Fibroblast of lung (primary cell): ENCODE measurements at regions not wholly inside any gene's neighbourhood (a gene's known extent, or its start where the extent isn't known, plus 50 kb on each side); places are given as distances from the start of the nearest gene placed in this dataset.

Experiments used
- DNase-seq, 2 donors: peaks; one replicate each; pipeline versions ENCODE4 v3.0.0 to v3.0.0-alpha.2; 2010; ENCODE audit warnings: low read depth in 2 of 2
- H2AFZ ChIP-seq: 2 replicates; pipeline ENCODE4 v1.5.1; 2012; ENCODE audit warnings: low read length, control low read depth, inconsistent platforms
- H3K27ac ChIP-seq: 2 replicates; pipeline ENCODE4 v1.5.1; 2011; ENCODE audit warnings: low read length, control low read depth; ENCODE audit not compliant: insufficient read depth
- H3K27me3 ChIP-seq: 2 replicates; pipeline ENCODE4 v1.5.1; 2011; ENCODE audit warnings: mild to moderate bottlenecking, low read length; ENCODE audit not compliant: control insufficient read depth, insufficient read depth
- H3K36me3 ChIP-seq: 2 replicates; pipeline ENCODE4 v1.5.1; 2011; ENCODE audit warnings: low read length; ENCODE audit not compliant: control insufficient read depth, insufficient read depth
- H3K4me1 ChIP-seq: 2 replicates; pipeline ENCODE4 v1.5.1; 2011; ENCODE audit warnings: low read length; ENCODE audit not compliant: control insufficient read depth, insufficient read depth; ENCODE audit errors: extremely low read depth
- H3K4me2 ChIP-seq: 2 replicates; pipeline ENCODE4 v1.5.1; 2011; ENCODE audit warnings: low read length, control low read depth; ENCODE audit not compliant: insufficient read depth; ENCODE audit errors: extremely low read depth
- H3K4me3 ChIP-seq, 4 experiments: fragments of 200-600 bp in 1 of 4; sonication (generic) in 1 of 4; replicated peaks in 1 of 4; 2 replicates each; pipeline ENCODE4 v1.5.1; 2011 to 2016; ENCODE audit warnings: low read length in 4 of 4, low read depth in 3 of 4, mild to moderate bottlenecking in 3 of 4, control low read depth in 2 of 4, inconsistent platforms in 1 of 4, mixed read lengths in 1 of 4; ENCODE audit not compliant: insufficient read depth in 1 of 4; ENCODE audit errors: control extremely low read depth in 1 of 4
- H3K79me2 ChIP-seq: 2 replicates; pipeline ENCODE4 v1.5.1; 2012; ENCODE audit warnings: mild to moderate bottlenecking, low read length, inconsistent platforms; ENCODE audit not compliant: control insufficient read depth, insufficient read depth
- H3K9ac ChIP-seq: 2 replicates; pipeline ENCODE4 v1.5.1; 2011; ENCODE audit warnings: mild to moderate bottlenecking, low read length, control low read depth; ENCODE audit not compliant: insufficient read depth
- H3K9me3 ChIP-seq: 2 replicates; pipeline ENCODE4 v1.5.1; 2012; ENCODE audit warnings: low read depth, low read length; ENCODE audit not compliant: control insufficient read depth, insufficient read depth
- H4K20me1 ChIP-seq: 2 replicates; pipeline ENCODE4 v1.5.1; 2011; ENCODE audit warnings: low read length; ENCODE audit not compliant: control insufficient read depth, insufficient read depth; ENCODE audit errors: extremely low read depth
- EZH2 ChIP-seq: IDR thresholded peaks from 2 replicates; pipeline ENCODE4 v1.5.1; 2012; ENCODE audit warnings: low read length, control low read depth, mild to moderate bottlenecking; ENCODE audit errors: missing control alignments
- TF ChIP-seq, protein P1 (sequence below), 2 donors: IDR thresholded peaks in 1 of 2; conservative IDR thresholded peaks in 1 of 2; 1 replicate in 1 of 2; 2 replicates in 1 of 2; pipeline ENCODE4 v1.5.1; 2011 to 2012; ENCODE audit warnings: low read length in 2 of 2, control low read depth in 1 of 2, inconsistent platforms in 1 of 2, low read depth in 1 of 2, mild to moderate bottlenecking in 1 of 2

- Histone ChIP-seq H2AFZ (no peak overlapping the region), H3K9me3 (no peaks in the 10 kb centered on the region), H3K27me3 (no peaks in the 10 kb centered on the region), H3K36me3 (no peaks in the 10 kb centered on the region), H3K27ac (no peak overlapping the region), H3K4me2 (no peak overlapping the region), H3K79me2 (no peaks in the 10 kb centered on the region), H3K9ac (no peak overlapping the region), H4K20me1 (no peaks in the 10 kb centered on the region), H3K4me3 (no peak overlapping the region), H3K4me1 (no peaks in the 10 kb centered on the region)
- DNase-seq: peak in 1 of 2 donors; percentile 32
- TF ChIP-seq, protein P1, sequence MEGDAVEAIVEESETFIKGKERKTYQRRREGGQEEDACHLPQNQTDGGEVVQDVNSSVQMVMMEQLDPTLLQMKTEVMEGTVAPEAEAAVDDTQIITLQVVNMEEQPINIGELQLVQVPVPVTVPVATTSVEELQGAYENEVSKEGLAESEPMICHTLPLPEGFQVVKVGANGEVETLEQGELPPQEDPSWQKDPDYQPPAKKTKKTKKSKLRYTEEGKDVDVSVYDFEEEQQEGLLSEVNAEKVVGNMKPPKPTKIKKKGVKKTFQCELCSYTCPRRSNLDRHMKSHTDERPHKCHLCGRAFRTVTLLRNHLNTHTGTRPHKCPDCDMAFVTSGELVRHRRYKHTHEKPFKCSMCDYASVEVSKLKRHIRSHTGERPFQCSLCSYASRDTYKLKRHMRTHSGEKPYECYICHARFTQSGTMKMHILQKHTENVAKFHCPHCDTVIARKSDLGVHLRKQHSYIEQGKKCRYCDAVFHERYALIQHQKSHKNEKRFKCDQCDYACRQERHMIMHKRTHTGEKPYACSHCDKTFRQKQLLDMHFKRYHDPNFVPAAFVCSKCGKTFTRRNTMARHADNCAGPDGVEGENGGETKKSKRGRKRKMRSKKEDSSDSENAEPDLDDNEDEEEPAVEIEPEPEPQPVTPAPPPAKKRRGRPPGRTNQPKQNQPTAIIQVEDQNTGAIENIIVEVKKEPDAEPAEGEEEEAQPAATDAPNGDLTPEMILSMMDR (conservative IDR thresholded peaks at IDR 0.05 in 1 of 2, IDR thresholded peaks at IDR 0.05 in 1 of 2; ENCODE audit: low read depth in 1 of 2, low read length in 2 of 2): no peak
- no peak for TF ChIP-seq EZH2
Measured at GRCh38 chr11:91433284-91434010, 791.2 kb upstream of the FAT3 start.

- Histone ChIP-seq H3K4me3 (no peak overlapping the region), H3K79me2 (no peaks in the 10 kb centered on the region), H2AFZ (no peak overlapping the region), H3K36me3 (no peaks in the 10 kb centered on the region), H3K27me3 (no peaks in the 10 kb centered on the region), H3K4me1 (no peaks in the 10 kb centered on the region), H3K27ac (no peak overlapping the region), H3K9me3 (no peaks in the 10 kb centered on the region), H3K4me2 (no peak overlapping the region), H4K20me1 (no peaks in the 10 kb centered on the region), H3K9ac (no peak overlapping the region)
- TF ChIP-seq EZH2: no peak
- TF ChIP-seq, protein P1 (conservative IDR thresholded peaks at IDR 0.05 in 1 of 2, IDR thresholded peaks at IDR 0.05 in 1 of 2; ENCODE audit: low read depth in 1 of 2, low read length in 2 of 2): no peak
- no peak for DNase-seq
Measured at GRCh38 chr11:91421641-91422040, 803.0 kb upstream of the FAT3 start.

GRCh38 chr11:91407842-91408241 is 816.8 kb upstream of the FAT3 start:
- Histone ChIP-seq H3K27ac (no peak overlapping the region), H3K27me3 (no peaks in the 10 kb centered on the region), H3K79me2 (no peaks in the 10 kb centered on the region), H3K4me1 (no peaks in the 10 kb centered on the region), H4K20me1 (no peaks in the 10 kb centered on the region), H2AFZ (no peak overlapping the region), H3K36me3 (no peaks in the 10 kb centered on the region), H3K9ac (no peak overlapping the region), H3K4me3 (no peak overlapping the region), H3K4me2 (no peak overlapping the region), H3K9me3 (no peaks in the 10 kb centered on the region)
- TF ChIP-seq, protein P1 (conservative IDR thresholded peaks at IDR 0.05 in 1 of 2, IDR thresholded peaks at IDR 0.05 in 1 of 2; ENCODE audit: low read depth in 1 of 2, low read length in 2 of 2): no peak
- no peak for TF ChIP-seq EZH2
- no peak for DNase-seq
